HG02884 (cell line): ENCODE measurements at regions not wholly inside any gene's neighbourhood (a gene's known extent, or its start where the extent isn't known, plus 50 kb on each side); places are given as distances from the start of the nearest gene placed in this dataset.

Experiments
- ATAC-seq: cut with Tn5 transposase; IDR thresholded peaks from one replicate; pipeline ENCODE4 v1.9.1; 2021; ENCODE audit warnings: mild to moderate bottlenecking, moderate library complexity; ENCODE audit not compliant: unreplicated experiment

GRCh38 chr4:140809676-140810075 lies 53.5 kb upstream of the TBC1D9 start:
- no peak for ATAC-seq

GRCh38 chr4:140808256-140808655 lies 52.1 kb upstream of the TBC1D9 start:
- peak; percentile 2 for ATAC-seq

GRCh38 chr4:140807491-140808252 lies 51.5 kb upstream of the TBC1D9 start:
- peak; percentile 81 for ATAC-seq

GRCh38 chr4:140806163-140806562 lies 50.0 kb upstream of the TBC1D9 start:
- ATAC-seq: peak; percentile 59
